ENCODE measurements at regions not wholly inside any gene's neighbourhood (a gene's known extent, or its start where the extent isn't known, plus 50 kb on each side); places are given as distances from the start of the nearest gene placed in this dataset.
A peak's percentile ranks its signal among the peaks of the same experiment; 100 is the strongest.

GRCh38 chr3:46089237-46090011, 62.1 kb upstream of the XCR1 start:
- peak; percentile 50 for DNase-seq

DNA sequence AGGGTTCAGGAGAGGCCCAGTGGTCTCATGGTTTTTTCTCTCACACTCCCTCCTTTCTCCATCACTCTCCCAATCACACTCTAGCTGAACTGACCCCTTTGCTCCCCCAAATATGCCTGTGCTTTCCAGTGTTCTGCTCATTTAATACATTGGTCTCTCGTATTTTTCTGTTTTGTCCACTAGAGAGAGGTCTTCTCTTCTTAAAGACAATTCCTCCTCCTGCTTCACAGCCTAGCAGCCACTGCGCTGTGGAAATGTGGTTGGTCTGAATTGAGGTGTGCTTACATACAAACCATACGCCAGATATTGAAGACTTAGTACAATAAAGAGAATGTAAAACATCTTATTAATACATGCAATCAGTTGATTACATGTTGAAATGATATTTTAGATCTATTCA, 60.6 kb upstream of the XCR1 start:
- DNase-seq, result peak; percentile 23

DNA sequence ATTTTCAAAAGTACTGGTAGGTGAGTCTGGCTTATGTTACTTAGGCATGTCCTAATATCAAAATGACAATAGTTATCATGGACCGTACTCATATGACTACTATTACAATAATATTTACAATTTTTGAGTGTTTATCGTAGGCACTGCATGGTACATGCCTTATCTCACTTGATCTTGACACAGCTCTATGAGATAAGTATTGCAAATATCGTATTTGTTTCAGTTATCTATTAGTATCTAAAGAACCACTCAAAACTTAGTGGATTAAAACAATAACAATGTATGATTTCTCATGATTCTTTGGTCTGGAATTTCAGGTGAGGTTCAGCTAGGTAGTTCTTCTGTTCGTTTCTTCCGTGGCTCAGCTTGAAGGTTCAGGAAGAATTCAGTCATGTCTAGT, 59.7 kb upstream of the XCR1 start:
- no peak for DNase-seq

DNA sequence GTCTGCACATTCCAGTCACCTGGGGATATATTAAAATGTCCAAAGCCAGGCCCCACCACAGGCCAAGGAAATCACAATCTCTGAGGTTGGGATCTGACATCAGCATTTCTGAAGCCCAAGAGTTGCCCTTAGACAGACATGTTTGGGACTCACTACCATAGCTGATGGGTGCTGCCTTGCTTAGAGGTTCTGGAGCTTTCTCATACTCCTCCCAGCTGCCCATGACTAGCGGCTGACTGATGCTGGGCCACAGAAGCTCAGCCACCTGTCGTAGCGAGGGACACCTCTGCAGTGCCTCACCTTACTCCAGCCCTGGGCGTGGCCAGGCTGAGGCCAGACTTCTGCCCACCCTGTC, 58.8 kb upstream of the XCR1 start:
- no peak for DNase-seq

DNA sequence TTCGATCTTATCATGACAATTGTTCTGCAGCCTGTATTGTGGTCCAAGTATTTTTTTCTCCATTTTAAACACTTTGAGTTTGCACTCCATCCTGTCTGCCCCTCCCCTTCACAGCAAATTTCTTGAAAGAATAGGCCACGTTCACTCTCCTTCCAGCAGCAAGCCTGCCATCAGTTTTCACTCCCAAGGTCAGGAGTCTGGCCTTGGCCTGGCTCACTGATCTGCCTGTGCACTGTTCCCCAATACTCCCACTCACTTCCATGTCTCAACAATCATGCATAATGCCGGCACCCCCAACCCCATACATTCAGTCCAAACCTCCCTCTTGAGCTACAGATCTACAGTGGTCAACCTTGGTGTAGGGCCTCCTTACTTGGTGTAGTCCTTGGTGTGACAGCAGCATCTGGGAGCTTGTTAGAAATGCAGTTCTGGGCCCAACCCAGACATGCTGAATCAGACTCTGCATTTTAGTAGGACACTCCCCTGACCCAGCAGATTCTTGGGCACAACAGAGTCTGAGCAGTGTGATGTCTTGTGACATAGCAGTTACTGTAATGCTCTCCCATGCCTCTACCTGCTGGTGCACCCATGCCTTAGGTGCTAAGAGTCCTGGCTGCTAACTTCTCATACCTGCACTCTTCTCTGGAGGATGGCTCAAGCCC, 58.3 kb upstream of the XCR1 start:
- no peak for DNase-seq

DNA sequence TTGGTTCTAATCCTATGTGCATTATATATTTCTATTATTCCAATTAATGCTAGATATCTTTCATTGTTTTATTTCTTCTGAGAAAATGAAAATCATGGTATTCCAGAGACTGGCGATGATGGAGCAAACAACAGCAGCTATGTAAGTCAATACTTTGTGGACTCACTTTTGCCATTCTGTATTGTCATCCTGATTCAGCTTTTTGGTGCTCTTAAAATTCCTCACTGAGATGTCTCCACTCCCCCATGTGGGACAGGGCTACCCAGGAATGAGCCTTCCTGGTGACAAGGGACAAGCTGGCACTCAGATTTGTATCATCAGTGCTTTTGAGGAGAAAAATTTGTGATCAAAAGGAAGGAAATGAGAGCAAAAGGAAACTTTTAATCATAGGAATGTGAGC, 56.7 kb upstream of the XCR1 start:
- no peak for DNase-seq

DNA sequence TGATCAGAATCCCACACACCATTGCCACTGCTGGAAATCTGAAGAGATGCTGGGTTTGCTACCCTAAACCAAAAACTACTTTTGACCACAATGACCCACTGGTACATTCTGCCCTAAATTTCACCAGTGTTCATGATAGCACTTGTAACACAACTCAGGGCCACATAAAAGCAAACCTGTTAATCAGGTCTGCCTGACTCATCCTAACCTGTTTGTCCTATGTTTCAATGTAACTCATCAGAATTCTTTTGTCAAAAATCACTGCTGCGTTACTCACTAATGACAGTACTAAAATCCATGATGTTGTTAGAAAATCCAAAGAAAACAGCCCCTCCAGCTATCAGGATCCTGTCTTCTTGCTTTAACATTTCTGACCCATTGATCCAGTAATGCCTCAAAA, 55.6 kb upstream of the XCR1 start:
- DNase-seq, result no peak

DNA sequence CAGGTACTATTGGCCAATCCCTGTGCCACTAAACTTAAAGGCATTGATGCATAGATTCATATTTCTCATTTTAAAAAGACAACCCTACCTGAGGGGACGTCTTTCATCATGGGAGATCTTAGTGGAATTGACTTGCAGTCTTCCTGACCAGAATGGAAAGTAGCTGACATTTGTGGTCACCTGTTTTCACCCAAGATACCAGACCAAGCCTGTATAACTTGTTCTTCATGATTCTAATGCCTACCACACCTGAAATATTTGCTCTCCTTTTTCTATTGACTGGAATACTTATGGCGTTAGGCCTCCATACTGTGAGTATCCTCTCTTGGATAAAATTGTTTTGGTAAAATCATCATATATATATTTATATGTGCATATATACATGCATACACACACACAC, 54.7 kb upstream of the XCR1 start:
- no peak for DNase-seq

DNA sequence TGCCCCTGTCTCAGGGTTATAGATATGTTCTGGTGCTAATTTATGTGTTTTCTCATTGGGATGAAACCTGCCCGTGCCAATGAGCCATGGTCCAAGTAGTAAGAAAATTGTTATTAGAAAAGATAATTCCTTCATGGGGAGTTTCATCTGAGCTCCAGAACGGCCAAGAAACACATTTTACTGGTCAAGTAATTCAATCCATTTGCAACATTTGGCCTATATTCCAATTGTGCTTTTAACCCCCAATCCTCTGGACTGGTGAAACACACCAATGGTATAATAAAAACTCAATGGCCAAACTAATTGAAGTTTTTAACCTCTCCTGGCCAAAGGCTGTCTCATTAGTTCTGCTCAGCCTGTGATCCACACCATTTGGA, 53.7 kb upstream of the XCR1 start:
- DNase-seq, result no peak

DNA sequence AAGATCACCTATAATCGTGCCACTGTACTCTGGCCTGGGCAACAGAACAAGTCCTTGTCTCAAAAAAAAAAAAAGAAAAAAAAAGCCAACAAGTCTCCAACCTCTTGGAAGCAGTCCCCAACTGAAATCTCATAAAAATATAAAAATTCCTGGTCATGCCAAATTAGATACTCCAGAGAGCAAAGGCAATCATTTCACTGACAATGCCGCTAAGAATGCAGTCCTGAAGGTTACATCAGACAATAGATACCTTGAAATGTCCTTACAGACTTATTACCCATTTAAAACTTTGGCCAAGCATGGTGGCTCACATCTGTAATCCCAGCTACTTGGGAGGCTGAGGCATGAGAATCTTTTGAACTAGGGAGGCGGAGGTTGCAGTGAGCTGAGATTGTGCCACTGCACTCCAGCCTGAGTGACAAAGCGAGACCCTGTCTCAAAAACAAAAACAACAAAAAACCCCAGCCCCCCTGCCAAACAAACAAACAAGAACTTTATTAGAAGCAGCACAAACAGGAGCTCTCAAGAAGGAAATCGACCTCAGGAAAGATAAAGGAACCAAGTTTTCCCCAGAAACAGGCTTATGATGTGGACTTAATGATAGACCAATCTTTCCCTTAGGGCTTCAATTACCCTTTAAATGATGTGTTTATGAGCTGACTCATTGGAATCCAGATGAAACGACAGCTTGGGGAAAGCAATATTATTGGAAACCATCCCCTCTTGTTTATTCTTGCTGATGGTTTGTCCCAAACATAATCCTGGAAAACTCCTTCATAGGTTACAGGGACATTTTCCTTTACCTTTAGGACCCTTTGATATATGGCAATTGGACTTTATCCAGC, 53.1 kb upstream of the XCR1 start:
- DNase-seq, result no peak

DNA sequence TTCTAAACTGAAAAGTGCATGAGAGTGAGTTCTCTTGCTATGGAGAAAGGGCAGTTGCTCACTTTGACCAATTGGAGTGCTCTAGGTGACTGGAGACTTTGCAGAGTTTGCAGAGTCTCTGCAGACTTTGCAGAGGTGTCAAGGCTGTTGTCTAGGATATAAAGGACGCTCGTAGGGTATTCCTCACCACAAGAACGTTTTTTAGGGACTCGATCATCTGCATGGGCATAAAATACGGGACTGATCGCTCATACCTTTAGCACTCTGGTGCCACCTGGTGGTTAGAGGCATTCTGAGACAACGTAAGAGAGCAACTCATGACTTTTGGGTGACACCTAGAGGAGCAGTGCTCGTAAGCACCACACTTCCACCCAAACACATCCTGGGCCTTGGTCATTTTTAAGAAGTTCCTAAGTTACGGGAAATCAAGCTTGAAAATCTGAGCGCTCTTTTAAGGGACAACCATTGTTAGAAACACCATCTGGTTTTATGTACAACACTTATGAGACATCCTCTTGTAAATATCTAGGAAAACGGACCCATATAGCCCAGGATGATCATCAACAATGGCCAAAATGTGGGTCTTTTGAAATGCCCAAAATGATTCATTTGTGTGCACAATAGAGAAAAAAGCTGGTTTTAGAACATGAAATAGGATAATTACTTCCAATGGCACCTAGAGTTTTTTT, 51.6 kb upstream of the XCR1 start:
- peak; percentile 91 for DNase-seq

All from fibroblast of skin of right biceps (primary cell).